HG02571 (cell line): ENCODE measurements at regions not wholly inside any gene's neighbourhood (a gene's known extent, or its start where the extent isn't known, plus 50 kb on each side); places are given as distances from the start of the nearest gene placed in this dataset.
"Not testable (repeated sequence)": the region's sequence is repeated elsewhere in the genome, so short reads cannot be mapped to it uniquely, and the experiment has no call there.

ENCODE experiments used
- ATAC-seq: cut with Tn5 transposase; IDR thresholded peaks from one replicate; pipeline ENCODE4 v1.9.1; 2021; ENCODE audit warnings: mild to moderate bottlenecking, moderate library complexity; ENCODE audit not compliant: unreplicated experiment

GRCh38 chr12:29029484-29029883, 119.6 kb upstream of the FAR2 start:
- not testable (repeated sequence) for ATAC-seq

GRCh38 chr12:29030006-29030405, 119.1 kb upstream of the FAR2 start:
- ATAC-seq = no peak

- no peak for ATAC-seq
Observed at GRCh38 chr12:29032446-29032845, 116.6 kb upstream of the FAR2 start.

DNA sequence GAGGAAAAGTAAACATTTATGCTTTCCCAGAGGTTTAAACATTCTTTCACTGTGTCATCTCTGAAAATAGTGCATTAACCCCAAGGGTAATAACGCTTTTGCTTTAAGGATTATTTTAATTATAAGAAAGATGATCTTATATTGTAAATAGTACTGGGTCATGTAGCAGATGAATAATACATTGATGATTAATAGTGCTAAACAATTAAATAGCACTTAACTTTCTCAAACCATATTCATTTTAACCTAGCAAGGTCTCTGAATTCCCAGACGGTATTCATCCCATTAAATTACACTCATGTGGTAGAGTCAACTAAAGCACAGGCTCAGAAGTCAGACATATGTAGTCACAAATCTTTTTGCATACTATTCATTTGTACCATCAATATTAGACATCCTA, 115.6 kb upstream of the FAR2 start:
- ATAC-seq = no peak

- ATAC-seq = no peak
Observed at GRCh38 chr12:29035112-29035511, 114.0 kb upstream of the FAR2 start.

DNA sequence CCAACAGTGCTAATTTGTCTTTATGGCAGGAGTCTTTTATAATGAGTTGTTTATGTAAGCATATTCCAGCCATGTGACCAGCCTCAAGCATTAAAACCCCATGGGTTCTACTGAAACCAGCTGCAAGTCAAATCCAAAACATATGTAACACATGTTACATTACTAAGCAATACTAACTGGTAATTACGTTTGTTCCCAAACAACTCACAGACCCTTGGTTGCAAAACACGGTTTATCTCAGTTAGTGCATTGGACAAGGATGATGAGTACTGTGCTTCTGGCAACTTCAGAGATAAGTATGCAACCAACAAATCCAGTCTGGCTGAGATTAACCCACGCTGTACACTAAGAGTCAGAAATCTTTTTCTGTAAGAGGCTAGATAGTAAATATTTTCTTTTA, 110.1 kb upstream of the FAR2 start:
- no peak for ATAC-seq

DNA sequence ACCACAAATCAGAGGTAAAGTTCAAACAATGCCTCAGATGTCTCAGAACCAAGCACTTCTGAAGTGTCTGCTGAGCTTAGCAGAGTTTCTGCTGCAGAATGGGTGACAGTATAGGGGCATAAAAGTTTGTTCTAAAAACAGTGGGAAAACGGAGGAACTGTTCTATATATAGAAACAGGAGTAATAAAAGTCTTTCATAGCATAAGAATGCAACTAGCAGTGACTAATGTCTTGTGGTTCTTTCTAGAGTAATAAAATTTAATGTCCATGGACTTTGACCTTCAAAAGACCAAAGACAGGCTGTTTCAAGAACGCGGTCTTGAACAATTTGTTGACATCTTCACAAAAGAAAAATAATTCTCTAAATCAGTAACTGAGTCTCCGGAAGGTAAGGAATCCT, 107.5 kb upstream of the FAR2 start:
- ATAC-seq = no peak

GRCh38 chr12:29043069-29043468, 106.0 kb upstream of the FAR2 start:
- ATAC-seq = no peak

GRCh38 chr12:29044799-29045198, 104.3 kb upstream of the FAR2 start:
- no peak for ATAC-seq

DNA sequence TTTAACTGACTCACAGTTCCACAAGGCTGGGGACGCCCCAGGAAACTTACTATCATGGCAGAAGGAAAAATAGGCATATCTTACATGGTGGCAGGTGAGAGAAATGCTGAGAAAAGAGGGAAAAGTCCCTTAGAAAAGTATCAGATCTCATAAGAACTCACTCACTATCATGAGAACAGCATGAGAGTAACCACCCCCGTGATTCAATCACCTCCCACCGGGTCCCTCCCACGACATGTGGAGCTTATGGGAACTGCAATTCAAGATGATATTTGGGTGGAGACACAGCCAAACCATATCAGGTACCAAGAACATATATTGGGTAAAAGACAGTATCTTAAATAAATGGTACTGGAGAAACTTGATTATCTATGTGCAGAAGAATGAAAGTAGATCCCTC, 100.3 kb upstream of the FAR2 start:
- no peak for ATAC-seq

- peak; percentile 90 for ATAC-seq
Observed at GRCh38 chr12:29050503-29050902, 98.6 kb upstream of the FAR2 start.

- no peak for ATAC-seq
Observed at GRCh38 chr12:29051221-29051620, 97.9 kb upstream of the FAR2 start.

DNA sequence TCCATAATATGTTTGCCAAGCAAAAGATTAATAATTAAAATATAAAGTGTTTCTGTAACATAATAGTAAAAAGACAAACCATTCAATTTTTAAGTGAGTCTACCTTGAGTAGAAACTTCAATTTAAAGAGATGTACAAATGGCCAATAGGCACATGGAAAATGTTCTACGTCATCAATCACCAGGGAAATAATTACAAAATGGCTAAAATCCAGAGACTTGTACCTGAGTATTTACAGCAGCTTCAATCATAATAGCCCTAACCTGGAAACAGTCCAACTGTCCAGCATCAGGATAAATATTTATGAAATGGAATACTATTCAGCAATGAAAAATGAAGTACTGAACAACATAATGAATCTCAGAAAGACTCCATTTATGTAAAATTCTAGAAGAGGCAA, 95.5 kb upstream of the FAR2 start:
- peak; percentile 52 for ATAC-seq

DNA sequence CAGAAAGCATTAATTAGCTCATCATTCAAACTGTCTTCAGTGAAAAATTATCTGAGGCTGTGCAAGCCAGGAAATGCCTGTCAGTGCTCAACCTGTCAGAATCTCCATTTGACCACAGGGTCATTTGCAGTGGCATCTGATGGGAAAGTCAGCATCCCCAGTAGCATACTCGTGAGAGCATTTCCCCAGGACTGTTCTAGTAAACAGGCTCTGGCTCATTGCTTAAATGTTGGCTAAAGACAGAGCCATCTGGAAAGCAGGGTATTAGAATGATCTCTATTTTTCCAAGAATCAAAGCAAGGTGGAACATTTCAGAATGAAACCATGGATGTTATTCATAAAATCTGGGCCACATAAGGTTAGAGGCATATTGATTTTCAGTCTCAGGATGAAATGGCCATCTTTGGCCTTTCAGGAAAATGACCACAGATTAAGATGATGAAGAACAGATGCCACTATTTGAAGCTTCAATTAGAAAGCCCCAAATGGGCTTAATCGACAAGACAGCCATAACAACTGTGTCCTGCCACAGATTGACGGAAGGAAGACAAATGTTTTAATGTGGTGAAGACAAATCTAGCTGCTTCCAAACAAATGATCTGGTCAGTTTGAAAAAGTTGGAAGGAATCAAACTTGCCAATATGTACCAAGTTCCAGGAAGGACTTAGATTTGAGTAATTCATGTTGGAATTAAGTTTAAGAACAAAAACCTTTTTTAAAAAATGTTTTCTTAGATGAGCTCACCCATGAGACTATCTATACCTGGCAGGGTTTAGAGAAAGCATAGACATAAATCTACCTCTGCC, 94.0 kb upstream of the FAR2 start:
- ATAC-seq = no peak

DNA sequence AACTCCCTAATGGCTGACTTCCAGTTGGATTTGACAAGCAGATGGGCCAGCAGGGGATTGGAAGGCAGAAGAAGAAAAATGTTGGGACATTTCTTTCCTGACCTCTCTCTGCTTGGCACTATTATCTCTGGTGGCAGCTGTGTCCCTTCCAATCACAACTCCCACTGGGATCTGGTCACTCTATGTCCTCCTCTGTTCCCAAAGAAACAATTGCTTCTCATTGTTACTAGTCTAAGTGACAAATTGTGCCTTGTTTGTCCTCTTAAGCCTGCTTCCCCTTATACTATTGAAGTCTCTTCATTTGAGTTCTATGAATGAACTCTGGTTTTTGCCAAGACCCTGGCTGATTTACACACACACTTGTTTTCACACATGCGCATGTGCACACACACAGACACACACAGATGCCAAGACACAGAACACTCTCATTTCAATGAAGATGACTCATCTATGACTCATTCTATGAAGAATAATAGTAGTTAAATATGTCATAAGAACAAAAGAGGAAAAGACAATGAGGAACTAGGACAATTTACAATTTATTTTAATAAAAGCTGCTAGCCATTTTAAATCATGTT, 83.0 kb upstream of the FAR2 start:
- no peak for ATAC-seq

GRCh38 chr12:29067430-29067829, 81.6 kb upstream of the FAR2 start:
- no peak for ATAC-seq

GRCh38 chr12:29070309-29070708, 78.8 kb upstream of the FAR2 start:
- ATAC-seq = no peak

- no peak for ATAC-seq
Observed at GRCh38 chr12:29071099-29071498, 78.0 kb upstream of the FAR2 start.

- ATAC-seq = no peak
Observed at GRCh38 chr12:29072631-29073030, 76.4 kb upstream of the FAR2 start.

GRCh38 chr12:29073631-29074239, 75.3 kb upstream of the FAR2 start:
- ATAC-seq = peak; percentile 75

- no peak for ATAC-seq
Observed at GRCh38 chr12:29081101-29081500, 68.0 kb upstream of the FAR2 start.

DNA sequence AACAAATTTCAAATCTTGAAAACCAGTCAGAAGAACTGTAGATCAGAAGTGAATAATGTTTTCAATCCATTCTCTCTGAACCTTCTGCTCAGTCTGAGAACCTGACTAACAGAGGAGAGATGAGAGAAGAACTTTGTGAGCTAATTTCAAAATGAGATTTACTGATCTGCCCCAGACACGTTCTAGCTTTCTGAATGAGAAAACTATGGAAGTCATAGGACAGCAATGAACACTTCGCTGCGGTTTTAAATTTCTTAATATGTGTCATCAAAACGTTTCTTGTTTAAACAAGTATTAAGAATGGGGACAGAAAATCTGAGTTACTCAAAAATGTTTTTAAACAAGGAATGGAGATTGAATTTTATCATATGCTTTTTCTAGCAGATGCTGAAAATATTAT, 66.6 kb upstream of the FAR2 start:
- ATAC-seq = no peak
